GM13977 (cell line): ENCODE measurements at regions not wholly inside any gene's neighbourhood (a gene's known extent, or its start where the extent isn't known, plus 50 kb on each side); places are given as distances from the start of the nearest gene placed in this dataset.

Experiments used
- DNase-seq: peaks from one replicate; pipeline ENCODE4 v3.0.0; 2012; ENCODE audit warnings: low spot score
- CTCF ChIP-seq: IDR thresholded peaks from 2 replicates; pipeline ENCODE4 v1.5.1; 2012; ENCODE audit warnings: mild to moderate bottlenecking, control low read depth; ENCODE audit not compliant: insufficient read depth; ENCODE audit errors: extremely low read depth, missing control alignments
- in situ Hi-C: fragments of 300-500 bp; cut with MboI; formaldehyde crosslinking; loops from one replicate; pipeline ENCODE4 v1.12.0; 2022; ENCODE audit warnings: low sequenced_read_pairs, low pct_unique_long_range_greater_than_20kb, mixed read lengths, inconsistent platforms; ENCODE audit not compliant: unreplicated experiment

GRCh38 chr13:90797335-90797734 lies 550.2 kb upstream of the MIR17HG start:
- DNase-seq = no peak
- TF ChIP-seq CTCF = no peak
- in situ Hi-C loops = no loop called here

- in situ Hi-C loops = no loop called here
- no peak for TF ChIP-seq CTCF
- DNase-seq = no peak
Observed at GRCh38 chr13:90798381-90798780, 549.1 kb upstream of the MIR17HG start.

- TF ChIP-seq CTCF = no peak
Observed at GRCh38 chr13:90800082-90800746, 547.3 kb upstream of the MIR17HG start.

GRCh38 chr13:90801621-90802020 lies 545.9 kb upstream of the MIR17HG start:
- in situ Hi-C loops = no loop called here
- no peak for DNase-seq
- no peak for TF ChIP-seq CTCF

More at GRCh38 chr13:90800082-90800746, 547.3 kb upstream of the MIR17HG start:
- in situ Hi-C loops = no loop called here
- DNase-seq = no peak

- in situ Hi-C loops = no loop called here
- DNase-seq = no peak
Observed at GRCh38 chr13:90803210-90803609, 544.3 kb upstream of the MIR17HG start.

GRCh38 chr13:90806016-90806615 lies 541.4 kb upstream of the MIR17HG start:
- in situ Hi-C loops = no loop called here
- DNase-seq = no peak
- no peak for TF ChIP-seq CTCF

More at GRCh38 chr13:90803210-90803609, 544.3 kb upstream of the MIR17HG start:
- no peak for TF ChIP-seq CTCF
